ENCODE measurements at regions not wholly inside any gene's neighbourhood (a gene's known extent, or its start where the extent isn't known, plus 50 kb on each side); places are given as distances from the start of the nearest gene placed in this dataset.

DNA sequence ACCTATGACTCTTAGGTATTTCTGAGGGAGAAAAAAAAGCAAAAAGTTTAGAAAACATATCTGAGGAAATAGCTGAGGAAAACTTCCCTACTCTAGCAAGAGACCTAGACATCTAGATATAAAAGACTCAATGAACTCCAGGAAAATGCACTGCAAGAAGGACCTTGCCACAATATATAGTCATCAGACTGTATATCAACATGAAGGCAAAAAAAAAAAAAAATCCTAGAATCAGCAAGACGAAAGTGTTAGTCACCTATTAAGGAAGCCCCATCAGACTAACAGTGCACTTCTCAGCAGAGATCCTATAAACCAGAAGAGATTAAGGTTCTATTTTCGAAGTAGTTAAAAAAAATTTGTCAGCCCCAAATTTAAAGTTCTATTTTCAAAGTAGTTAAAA is 166.2 kb downstream of the TMEM38B start:
- TF ChIP-seq, protein P1, sequence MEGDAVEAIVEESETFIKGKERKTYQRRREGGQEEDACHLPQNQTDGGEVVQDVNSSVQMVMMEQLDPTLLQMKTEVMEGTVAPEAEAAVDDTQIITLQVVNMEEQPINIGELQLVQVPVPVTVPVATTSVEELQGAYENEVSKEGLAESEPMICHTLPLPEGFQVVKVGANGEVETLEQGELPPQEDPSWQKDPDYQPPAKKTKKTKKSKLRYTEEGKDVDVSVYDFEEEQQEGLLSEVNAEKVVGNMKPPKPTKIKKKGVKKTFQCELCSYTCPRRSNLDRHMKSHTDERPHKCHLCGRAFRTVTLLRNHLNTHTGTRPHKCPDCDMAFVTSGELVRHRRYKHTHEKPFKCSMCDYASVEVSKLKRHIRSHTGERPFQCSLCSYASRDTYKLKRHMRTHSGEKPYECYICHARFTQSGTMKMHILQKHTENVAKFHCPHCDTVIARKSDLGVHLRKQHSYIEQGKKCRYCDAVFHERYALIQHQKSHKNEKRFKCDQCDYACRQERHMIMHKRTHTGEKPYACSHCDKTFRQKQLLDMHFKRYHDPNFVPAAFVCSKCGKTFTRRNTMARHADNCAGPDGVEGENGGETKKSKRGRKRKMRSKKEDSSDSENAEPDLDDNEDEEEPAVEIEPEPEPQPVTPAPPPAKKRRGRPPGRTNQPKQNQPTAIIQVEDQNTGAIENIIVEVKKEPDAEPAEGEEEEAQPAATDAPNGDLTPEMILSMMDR (IDR thresholded peaks at IDR 0.05; ENCODE audit: insufficient read depth, low read depth, low read length, missing control alignments): no peak
- H3K4me3 ChIP-seq (ENCODE audit: low read depth, low read length): no peak overlapping the region
- no peak for DNase-seq (ENCODE audit: low read depth)

DNA sequence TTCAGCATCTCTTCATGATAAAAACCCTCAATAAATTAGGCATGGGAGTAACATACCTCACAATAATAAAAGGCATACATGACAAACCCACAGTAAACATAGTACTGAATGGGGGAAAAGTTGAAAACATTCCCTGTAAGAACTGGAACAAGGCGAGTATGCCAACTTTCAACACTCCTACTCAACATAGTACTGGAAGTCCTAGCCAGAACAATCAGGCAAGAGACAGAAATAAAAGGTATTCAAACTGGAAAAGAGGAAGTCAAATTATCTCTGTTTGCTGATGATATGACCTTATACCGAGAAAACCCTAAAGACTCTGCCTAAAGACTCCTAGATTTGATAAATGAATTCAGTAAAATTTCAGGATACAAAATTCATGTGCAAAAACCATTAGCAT is 167.6 kb downstream of the TMEM38B start:
- no peak for DNase-seq (ENCODE audit: low read depth)
- TF ChIP-seq, protein P1 (IDR thresholded peaks at IDR 0.05; ENCODE audit: insufficient read depth, low read depth, low read length, missing control alignments): no peak
- no peak overlapping the region for H3K4me3 ChIP-seq (ENCODE audit: low read depth, low read length)

DNA sequence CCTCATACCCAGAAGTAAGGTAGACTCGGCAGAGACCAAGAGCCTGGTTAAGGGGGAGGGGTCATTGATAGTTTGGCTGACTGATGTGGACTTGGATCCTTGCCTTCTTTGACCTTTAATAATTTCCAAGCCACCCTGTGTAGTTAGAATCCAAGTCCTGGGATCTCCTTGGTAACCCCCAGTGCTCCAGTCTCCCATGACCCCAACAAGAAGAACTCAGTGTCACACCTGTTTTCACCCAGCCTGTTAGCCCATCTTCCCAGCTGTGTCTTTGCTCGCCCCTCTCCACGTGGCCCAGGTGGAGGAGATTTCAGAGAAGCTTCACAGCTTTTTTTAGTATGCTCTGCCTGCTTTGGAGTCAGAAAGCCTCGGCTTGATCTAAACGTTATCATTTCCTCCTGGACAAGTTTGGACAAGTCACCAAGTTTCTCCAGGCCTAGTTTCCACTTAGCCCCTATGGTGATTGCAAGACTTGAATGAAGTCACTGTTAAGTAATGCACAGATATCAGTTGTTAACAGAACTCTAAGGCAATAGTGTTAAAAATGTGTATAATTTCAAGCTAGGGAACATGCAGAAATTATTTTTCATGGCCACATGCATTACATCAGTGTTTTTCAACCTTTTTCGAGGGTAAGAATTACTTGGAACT is 170.0 kb downstream of the TMEM38B start:
- DNase-seq (ENCODE audit: low read depth): no peak
- H3K4me3 ChIP-seq (ENCODE audit: low read depth, low read length): no peak overlapping the region
- TF ChIP-seq, protein P1 (IDR thresholded peaks at IDR 0.05; ENCODE audit: insufficient read depth, low read depth, low read length, missing control alignments): no peak

DNA sequence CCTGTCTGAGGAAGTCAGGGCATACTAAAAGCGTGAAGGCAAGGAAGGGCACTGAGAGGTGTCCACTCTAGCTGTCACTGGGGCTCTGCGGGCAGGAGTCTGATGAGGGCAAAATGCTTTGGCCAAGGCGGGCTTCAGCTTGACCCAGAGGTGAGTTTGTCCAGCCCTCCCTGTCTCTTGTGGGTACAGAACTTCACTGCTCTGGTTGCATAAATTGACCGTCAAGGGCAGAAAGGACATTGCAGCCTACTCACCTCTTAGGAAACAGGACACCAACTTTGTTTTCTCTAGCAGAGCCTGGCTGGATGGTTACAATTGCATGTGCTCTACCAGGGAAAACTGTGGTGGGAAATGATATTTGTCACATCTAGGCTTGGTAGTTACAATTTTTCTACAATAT is 170.9 kb downstream of the TMEM38B start:
- H3K4me3 ChIP-seq (ENCODE audit: low read depth, low read length): no peak overlapping the region
- TF ChIP-seq, protein P1 (IDR thresholded peaks at IDR 0.05; ENCODE audit: insufficient read depth, low read depth, low read length, missing control alignments): no peak
- no peak for DNase-seq (ENCODE audit: low read depth)

DNA sequence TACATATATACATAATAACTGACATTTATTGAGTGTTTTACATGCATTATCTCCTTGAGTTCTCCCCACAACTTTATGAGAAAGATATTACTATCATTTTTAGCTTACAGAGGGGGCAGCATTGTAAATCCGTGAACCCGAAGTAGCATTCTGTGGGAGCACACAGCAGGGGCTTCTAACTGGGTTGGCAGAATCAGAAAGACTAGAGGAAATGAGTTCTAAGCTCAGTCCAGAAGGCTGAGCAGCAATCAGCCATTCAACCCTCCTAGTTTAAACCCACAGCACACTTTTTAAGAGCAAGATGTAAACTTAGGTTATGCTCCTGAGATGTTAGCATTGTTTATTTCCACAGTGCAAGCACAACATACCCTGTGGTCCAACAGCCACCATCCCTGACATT is 177.2 kb downstream of the TMEM38B start:
- no peak for DNase-seq (ENCODE audit: low read depth)
- no peak overlapping the region for H3K4me3 ChIP-seq (ENCODE audit: low read depth, low read length)
- TF ChIP-seq, protein P1 (IDR thresholded peaks at IDR 0.05; ENCODE audit: insufficient read depth, low read depth, low read length, missing control alignments): no peak

DNA sequence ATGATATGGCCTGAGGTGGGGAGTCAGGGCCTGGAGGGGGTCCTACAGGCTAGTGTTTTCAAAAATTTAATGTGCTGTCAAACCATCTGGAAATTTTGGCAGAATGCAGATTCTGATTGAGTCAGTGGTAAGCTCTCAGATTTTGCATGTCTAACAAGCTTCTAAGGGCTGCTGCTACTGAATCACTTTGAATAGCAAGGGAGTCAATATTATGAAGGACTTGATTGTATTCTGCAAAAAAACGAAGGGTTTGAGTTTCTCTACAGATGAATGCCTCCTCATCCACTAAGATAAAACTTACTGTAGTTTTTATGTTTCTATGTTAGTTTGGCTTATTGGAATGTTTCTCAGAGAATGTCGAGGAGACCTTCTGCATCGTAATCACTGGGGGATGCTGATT is 179.5 kb downstream of the TMEM38B start:
- DNase-seq (ENCODE audit: low read depth): no peak
- TF ChIP-seq, protein P1 (IDR thresholded peaks at IDR 0.05; ENCODE audit: insufficient read depth, low read depth, low read length, missing control alignments): no peak
- H3K4me3 ChIP-seq (ENCODE audit: low read depth, low read length): no peak overlapping the region

DNA sequence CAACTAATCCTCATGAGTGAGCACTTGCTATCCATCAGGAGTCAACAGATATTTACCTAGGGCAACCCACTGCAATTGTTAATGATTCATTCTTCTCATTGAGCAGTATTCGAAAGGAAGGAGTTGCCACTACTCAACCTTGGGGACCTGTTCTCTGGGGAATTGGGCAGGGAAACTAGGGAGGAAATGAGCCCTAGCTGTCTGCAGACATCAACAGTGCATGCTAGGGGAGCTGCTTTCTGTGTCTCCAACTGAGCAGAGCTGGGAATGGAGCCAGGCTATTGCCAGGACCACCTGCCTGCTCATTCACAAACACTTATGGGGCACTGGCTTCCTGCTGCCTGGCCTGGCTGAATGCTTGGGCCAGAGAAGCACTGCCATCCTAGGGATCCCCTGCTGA is 183.4 kb downstream of the TMEM38B start:
- H3K4me3 ChIP-seq (ENCODE audit: low read depth, low read length): no peak overlapping the region
- TF ChIP-seq, protein P1 (IDR thresholded peaks at IDR 0.05; ENCODE audit: insufficient read depth, low read depth, low read length, missing control alignments): no peak
- peak; percentile 15 for DNase-seq (ENCODE audit: low read depth)

Data from GM12865 (cell line).